ENCODE measurements at regions not wholly inside any gene's neighbourhood (a gene's known extent, or its start where the extent isn't known, plus 50 kb on each side); places are given as distances from the start of the nearest gene placed in this dataset.

GRCh38 chr2:128797937-128798336 lies 479.3 kb upstream of the HS6ST1 start:
- no peaks in the 10 kb centered on the region for H3K36me3 ChIP-seq (ENCODE audit: insufficient read depth, low read length)
- DNase-seq = no peak
- ChIA-PET POLR2A (no interaction called here), CTCF (no interaction called here)
- no peak overlapping the region for H3K4me3 ChIP-seq (ENCODE audit: low read length)
- TF ChIP-seq, protein P1, sequence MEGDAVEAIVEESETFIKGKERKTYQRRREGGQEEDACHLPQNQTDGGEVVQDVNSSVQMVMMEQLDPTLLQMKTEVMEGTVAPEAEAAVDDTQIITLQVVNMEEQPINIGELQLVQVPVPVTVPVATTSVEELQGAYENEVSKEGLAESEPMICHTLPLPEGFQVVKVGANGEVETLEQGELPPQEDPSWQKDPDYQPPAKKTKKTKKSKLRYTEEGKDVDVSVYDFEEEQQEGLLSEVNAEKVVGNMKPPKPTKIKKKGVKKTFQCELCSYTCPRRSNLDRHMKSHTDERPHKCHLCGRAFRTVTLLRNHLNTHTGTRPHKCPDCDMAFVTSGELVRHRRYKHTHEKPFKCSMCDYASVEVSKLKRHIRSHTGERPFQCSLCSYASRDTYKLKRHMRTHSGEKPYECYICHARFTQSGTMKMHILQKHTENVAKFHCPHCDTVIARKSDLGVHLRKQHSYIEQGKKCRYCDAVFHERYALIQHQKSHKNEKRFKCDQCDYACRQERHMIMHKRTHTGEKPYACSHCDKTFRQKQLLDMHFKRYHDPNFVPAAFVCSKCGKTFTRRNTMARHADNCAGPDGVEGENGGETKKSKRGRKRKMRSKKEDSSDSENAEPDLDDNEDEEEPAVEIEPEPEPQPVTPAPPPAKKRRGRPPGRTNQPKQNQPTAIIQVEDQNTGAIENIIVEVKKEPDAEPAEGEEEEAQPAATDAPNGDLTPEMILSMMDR (IDR thresholded peaks at IDR 0.05) = no peak
- H3K4me1 Mint-ChIP-seq (ENCODE audit: low read depth) = no peaks in the 10 kb centered on the region
- no peak overlapping the region for H3K4me3 Mint-ChIP-seq
- H3K27ac ChIP-seq (ENCODE audit: low read depth in 1 of 2, low read length in 2 of 2) = no peak overlapping the region
- H3K27me3 ChIP-seq (ENCODE audit: control insufficient read depth in 1 of 2, insufficient read depth in 2 of 2, low read length in 2 of 2) = no peaks in the 10 kb centered on the region
- no peaks in the 10 kb centered on the region for H3K9me3 Mint-ChIP-seq
- ATAC-seq (ENCODE audit: poor library complexity) = no peak
- no peak overlapping the region for H3K27ac Mint-ChIP-seq
- intact Hi-C loops (cut with DNase I, micrococcal nuclease) = no loop called here
- H3K9me3 ChIP-seq (ENCODE audit: control insufficient read depth in 1 of 2, insufficient read depth in 1 of 2, low read length in 2 of 2) = no peaks in the 10 kb centered on the region
- no peaks in the 10 kb centered on the region for H3K4me1 ChIP-seq (ENCODE audit: insufficient read depth, low read length)
- H3K36me3 Mint-ChIP-seq (ENCODE audit: low read depth) = no peaks in the 10 kb centered on the region
- H3K27me3 Mint-ChIP-seq = no peaks in the 10 kb centered on the region

DNA sequence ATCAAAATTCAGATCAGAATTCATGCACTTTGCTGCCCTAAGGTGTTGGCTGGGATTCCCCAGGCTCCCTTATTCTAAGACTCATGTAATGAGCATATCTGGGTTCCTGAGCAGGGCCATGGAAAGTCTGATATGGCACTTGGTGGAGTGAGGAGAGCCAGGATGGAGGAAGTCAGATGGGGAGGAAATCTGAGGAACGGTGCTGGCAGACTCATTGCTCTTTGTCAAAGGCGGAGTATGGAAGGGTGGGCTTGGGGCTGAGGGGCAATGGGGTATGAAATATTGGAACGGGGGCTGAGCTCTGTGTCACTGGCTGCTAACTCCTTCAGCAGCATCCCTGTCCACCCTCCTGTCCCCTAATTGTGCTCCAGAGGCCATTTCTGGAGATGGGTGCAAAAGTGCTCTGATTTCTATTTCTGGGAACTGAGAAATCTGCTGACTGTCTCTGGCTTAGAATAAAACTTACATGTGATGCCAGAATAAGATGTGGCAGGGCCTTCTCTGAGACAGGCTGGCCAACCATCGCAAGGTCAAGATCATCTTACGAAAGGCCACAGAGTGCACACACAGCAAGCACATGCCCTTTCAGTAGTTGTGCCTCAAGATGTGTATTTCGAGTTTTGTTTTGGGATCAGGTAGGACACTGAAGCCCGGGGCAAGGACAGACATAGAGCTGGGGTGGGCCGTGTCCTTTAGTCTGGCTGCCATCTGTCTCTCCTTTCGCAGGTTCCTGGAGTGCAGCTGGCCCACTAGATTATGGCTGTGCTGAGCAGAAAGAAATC lies 480.0 kb upstream of the HS6ST1 start:
- Mint-ChIP-seq H3K4me3 (no peak overlapping the region), H3K36me3 (ENCODE audit: low read depth) (no peaks in the 10 kb centered on the region), H3K4me1 (ENCODE audit: low read depth) (no peaks in the 10 kb centered on the region), H3K27me3 (no peaks in the 10 kb centered on the region), H3K9me3 (no peaks in the 10 kb centered on the region), H3K27ac (no peak overlapping the region)
- no peak overlapping the region for H3K4me3 ChIP-seq (ENCODE audit: low read length)
- H3K36me3 ChIP-seq (ENCODE audit: insufficient read depth, low read length) = no peaks in the 10 kb centered on the region
- no peaks in the 10 kb centered on the region for H3K27me3 ChIP-seq (ENCODE audit: control insufficient read depth in 1 of 2, insufficient read depth in 2 of 2, low read length in 2 of 2)
- ATAC-seq (ENCODE audit: poor library complexity) = no peak
- no peaks in the 10 kb centered on the region for H3K4me1 ChIP-seq (ENCODE audit: insufficient read depth, low read length)
- TF ChIP-seq, protein P1 (IDR thresholded peaks at IDR 0.05) = no peak
- intact Hi-C loops (cut with DNase I, micrococcal nuclease) = no loop called here
- ChIA-PET CTCF (no interaction called here), POLR2A (no interaction called here)
- no peak overlapping the region for H3K27ac ChIP-seq (ENCODE audit: low read depth in 1 of 2, low read length in 2 of 2)
- no peaks in the 10 kb centered on the region for H3K9me3 ChIP-seq (ENCODE audit: control insufficient read depth in 1 of 2, insufficient read depth in 1 of 2, low read length in 2 of 2)
- no peak for DNase-seq

DNA sequence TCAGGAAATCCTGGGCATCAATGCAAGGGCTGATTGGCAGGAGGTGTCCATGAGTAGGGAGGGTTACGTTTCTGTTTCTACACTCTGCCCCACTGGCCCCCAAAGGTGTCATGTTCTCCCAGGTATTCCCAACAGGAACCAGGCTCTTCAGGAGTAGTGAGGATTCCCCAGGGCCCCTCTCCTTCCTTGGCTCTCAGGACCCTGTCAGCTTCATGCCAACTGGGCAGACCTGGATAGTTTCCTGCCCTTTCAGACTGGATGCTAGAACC lies 480.6 kb upstream of the HS6ST1 start:
- Histone ChIP-seq H3K9me3 (ENCODE audit: control insufficient read depth in 1 of 2, insufficient read depth in 1 of 2, low read length in 2 of 2) (no peaks in the 10 kb centered on the region), H3K4me1 (ENCODE audit: insufficient read depth, low read length) (no peaks in the 10 kb centered on the region), H3K36me3 (ENCODE audit: insufficient read depth, low read length) (no peaks in the 10 kb centered on the region), H3K27ac (ENCODE audit: low read depth in 1 of 2, low read length in 2 of 2) (no peak overlapping the region), H3K27me3 (ENCODE audit: control insufficient read depth in 1 of 2, insufficient read depth in 2 of 2, low read length in 2 of 2) (no peaks in the 10 kb centered on the region), H3K4me3 (ENCODE audit: low read length) (no peak overlapping the region)
- no peaks in the 10 kb centered on the region for H3K4me1 Mint-ChIP-seq (ENCODE audit: low read depth)
- H3K36me3 Mint-ChIP-seq (ENCODE audit: low read depth) = no peaks in the 10 kb centered on the region
- no peak overlapping the region for H3K27ac Mint-ChIP-seq
- DNase-seq (no peak), ATAC-seq (ENCODE audit: poor library complexity) (no peak)
- no peaks in the 10 kb centered on the region for H3K9me3 Mint-ChIP-seq
- TF ChIP-seq, protein P1 (IDR thresholded peaks at IDR 0.05) = no peak
- ChIA-PET POLR2A (no interaction called here), CTCF (no interaction called here)
- intact Hi-C loops (cut with DNase I, micrococcal nuclease) = no loop called here
- H3K4me3 Mint-ChIP-seq = no peak overlapping the region
- H3K27me3 Mint-ChIP-seq = no peaks in the 10 kb centered on the region

All from CD4-positive, alpha-beta T cell (primary cell).